ENCODE measurements at regions not wholly inside any gene's neighbourhood (a gene's known extent, or its start where the extent isn't known, plus 50 kb on each side); places are given as distances from the start of the nearest gene placed in this dataset.
A peak's percentile ranks its signal among the peaks of the same experiment; 100 is the strongest.
"Not testable (repeated sequence)": the region's sequence is repeated elsewhere in the genome, so short reads cannot be mapped to it uniquely, and the experiment has no call there.

DNA sequence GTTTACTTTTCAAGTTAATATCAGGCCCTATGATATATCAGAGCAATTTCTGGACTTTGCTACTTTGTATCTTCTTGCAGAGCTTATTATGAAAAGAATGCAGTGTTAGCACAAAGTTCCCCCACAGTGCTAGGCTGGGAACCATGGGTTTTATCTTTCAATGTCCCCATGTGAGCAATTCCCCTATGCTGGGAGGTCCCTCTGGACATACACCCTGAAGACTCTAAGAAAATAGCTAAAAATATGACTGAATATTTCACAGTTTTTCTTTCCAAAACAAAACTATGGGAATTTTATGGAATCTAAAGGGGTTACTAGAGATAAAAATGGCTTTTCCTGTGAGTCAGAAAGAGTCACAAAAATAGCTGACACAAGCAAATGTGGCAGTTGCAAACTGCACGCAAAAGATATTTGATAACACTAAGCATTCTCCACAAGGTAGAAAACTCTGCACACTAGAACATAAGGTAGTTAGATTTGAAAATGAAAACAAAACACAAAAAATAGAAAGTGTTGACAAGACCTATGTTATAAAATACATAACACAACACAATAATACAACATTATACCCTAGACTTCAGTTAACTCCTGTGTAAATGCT, 487.5 kb upstream of the GRIN3A start:
- Mint-ChIP-seq H3K27ac (no peak overlapping the region), H3K36me3 (ENCODE audit: low read depth) (no peaks in the 10 kb centered on the region), H3K27me3 (ENCODE audit: insufficient read depth) (no peaks in the 10 kb centered on the region), H3K9me3 (peaks cover 3% of the 10 kb centered on the region), H3K4me3 (no peak overlapping the region), H3K4me1 (peaks cover 9% of the 10 kb centered on the region)
- no peaks in the 10 kb centered on the region for H3K27me3 ChIP-seq (ENCODE audit: control insufficient read depth, insufficient read depth, low read length, poor library complexity, severe bottlenecking)
- H3K9ac ChIP-seq (ENCODE audit: extremely low read depth, low read length, poor library complexity, severe bottlenecking): no peak overlapping the region
- H3K27ac ChIP-seq (ENCODE audit: low read depth, low read length): no peak overlapping the region
- no peak for DNase-seq
- WGBS, 2 experiments (ENCODE audit: insufficient coverage in 1 of 2, insufficient read length in 1 of 2): 88% methylated on average over 1 of the region's 1 CpG; no CpG with 5 or more reads in 1 of the 2 experiments
- H3K4me3 ChIP-seq (ENCODE audit: low read length): no peak overlapping the region
- TF ChIP-seq, protein P1, sequence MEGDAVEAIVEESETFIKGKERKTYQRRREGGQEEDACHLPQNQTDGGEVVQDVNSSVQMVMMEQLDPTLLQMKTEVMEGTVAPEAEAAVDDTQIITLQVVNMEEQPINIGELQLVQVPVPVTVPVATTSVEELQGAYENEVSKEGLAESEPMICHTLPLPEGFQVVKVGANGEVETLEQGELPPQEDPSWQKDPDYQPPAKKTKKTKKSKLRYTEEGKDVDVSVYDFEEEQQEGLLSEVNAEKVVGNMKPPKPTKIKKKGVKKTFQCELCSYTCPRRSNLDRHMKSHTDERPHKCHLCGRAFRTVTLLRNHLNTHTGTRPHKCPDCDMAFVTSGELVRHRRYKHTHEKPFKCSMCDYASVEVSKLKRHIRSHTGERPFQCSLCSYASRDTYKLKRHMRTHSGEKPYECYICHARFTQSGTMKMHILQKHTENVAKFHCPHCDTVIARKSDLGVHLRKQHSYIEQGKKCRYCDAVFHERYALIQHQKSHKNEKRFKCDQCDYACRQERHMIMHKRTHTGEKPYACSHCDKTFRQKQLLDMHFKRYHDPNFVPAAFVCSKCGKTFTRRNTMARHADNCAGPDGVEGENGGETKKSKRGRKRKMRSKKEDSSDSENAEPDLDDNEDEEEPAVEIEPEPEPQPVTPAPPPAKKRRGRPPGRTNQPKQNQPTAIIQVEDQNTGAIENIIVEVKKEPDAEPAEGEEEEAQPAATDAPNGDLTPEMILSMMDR (conservative IDR thresholded peaks at IDR 0.05): no peak
- no peaks in the 10 kb centered on the region for H3K36me3 ChIP-seq (ENCODE audit: control insufficient read depth, insufficient read depth, low read length)
- peaks cover 11% of the 10 kb centered on the region for H3K9me3 ChIP-seq (ENCODE audit: control insufficient read depth, low read length)
- no peaks in the 10 kb centered on the region for H3K4me1 ChIP-seq (ENCODE audit: control insufficient read depth, insufficient read depth, low read length)

DNA sequence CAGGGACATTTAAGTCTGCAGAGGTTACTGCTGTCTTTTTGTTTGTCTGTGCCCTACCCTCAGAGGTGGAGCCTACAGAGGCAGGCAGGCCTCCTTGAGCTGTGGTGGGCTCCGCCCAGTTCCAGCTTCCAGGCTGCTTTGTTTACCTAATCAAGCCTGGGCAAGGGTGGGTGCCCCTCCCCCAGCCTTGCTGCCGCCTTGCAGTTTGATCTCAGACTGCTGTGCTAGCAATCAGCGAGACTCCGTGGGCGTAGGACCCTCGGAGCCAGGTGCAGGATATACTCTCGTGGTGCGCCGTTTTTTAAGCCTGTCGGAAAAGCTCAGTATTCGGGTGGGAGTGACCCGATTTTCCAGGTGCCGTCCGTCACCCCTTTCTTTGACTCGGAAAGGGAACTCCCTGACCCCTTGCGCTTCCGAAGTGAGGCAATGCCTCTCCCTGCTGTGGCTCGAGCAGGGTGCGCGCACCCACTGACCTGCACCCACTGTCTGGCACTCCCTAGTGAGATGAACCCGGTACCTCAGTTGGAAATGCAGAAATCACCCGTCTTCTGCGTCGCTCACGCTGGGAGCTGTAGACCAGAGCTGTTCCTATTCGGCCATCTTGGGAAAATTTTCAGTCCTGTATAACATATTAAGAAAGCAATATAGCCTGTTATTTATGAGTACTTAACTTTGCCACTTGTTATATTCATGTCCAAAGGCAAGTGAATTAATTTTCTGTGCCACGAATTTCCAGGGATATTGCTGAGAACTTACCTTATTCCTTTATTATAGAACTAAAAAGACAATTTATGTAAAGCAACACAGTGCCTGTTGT, 485.1 kb upstream of the GRIN3A start:
- peak overlapping the region; percentile 53 for H3K4me3 ChIP-seq (ENCODE audit: low read length)
- H3K27ac ChIP-seq (ENCODE audit: low read depth, low read length); H3K36me3 Mint-ChIP-seq (ENCODE audit: low read depth); H3K27me3 Mint-ChIP-seq (ENCODE audit: insufficient read depth); H3K4me1 ChIP-seq (ENCODE audit: control insufficient read depth, insufficient read depth, low read length); H3K9me3 Mint-ChIP-seq; H3K4me1 Mint-ChIP-seq; H3K36me3 ChIP-seq (ENCODE audit: control insufficient read depth, insufficient read depth, low read length); H3K27me3 ChIP-seq (ENCODE audit: control insufficient read depth, insufficient read depth, low read length, poor library complexity, severe bottlenecking): not testable (repeated sequence)
- Mint-ChIP-seq H3K4me3 (peak overlapping the region; percentile 84), H3K27ac (peak overlapping the region; percentile 99)
- peak overlapping the region; percentile 49 for H3K9ac ChIP-seq (ENCODE audit: extremely low read depth, low read length, poor library complexity, severe bottlenecking)
- peaks cover 11% of the 10 kb centered on the region for H3K9me3 ChIP-seq (ENCODE audit: control insufficient read depth, low read length)
- DNase-seq: peak; percentile 71
- WGBS, 2 experiments (ENCODE audit: insufficient coverage in 1 of 2, insufficient read length in 1 of 2): 55 to 63% methylated on average over 11 to 26 of the region's 27 CpGs

- no peaks in the 10 kb centered on the region for H3K27me3 ChIP-seq (ENCODE audit: control insufficient read depth, insufficient read depth, low read length, poor library complexity, severe bottlenecking)
- Mint-ChIP-seq H3K9me3 (no peaks in the 10 kb centered on the region), H3K4me3 (no peak overlapping the region), H3K27ac (no peak overlapping the region), H3K4me1 (peaks cover 3% of the 10 kb centered on the region), H3K36me3 (ENCODE audit: low read depth) (no peaks in the 10 kb centered on the region), H3K27me3 (ENCODE audit: insufficient read depth) (no peaks in the 10 kb centered on the region)
- DNase-seq: no peak
- no peaks in the 10 kb centered on the region for H3K4me1 ChIP-seq (ENCODE audit: control insufficient read depth, insufficient read depth, low read length)
- no peak overlapping the region for H3K9ac ChIP-seq (ENCODE audit: extremely low read depth, low read length, poor library complexity, severe bottlenecking)
- 69% methylated on average over 2 of the region's 3 CpGs; no CpG with 5 or more reads in 1 of the 2 experiments for WGBS, 2 experiments (ENCODE audit: insufficient coverage in 1 of 2, insufficient read length in 1 of 2)
- no peak overlapping the region for H3K27ac ChIP-seq (ENCODE audit: low read depth, low read length)
- no peaks in the 10 kb centered on the region for H3K36me3 ChIP-seq (ENCODE audit: control insufficient read depth, insufficient read depth, low read length)
- no peak overlapping the region for H3K4me3 ChIP-seq (ENCODE audit: low read length)
- TF ChIP-seq, protein P1 (conservative IDR thresholded peaks at IDR 0.05): no peak
- H3K9me3 ChIP-seq (ENCODE audit: control insufficient read depth, low read length): peaks cover 19% of the 10 kb centered on the region
Observed at GRCh38 chr9:102209176-102209575, 470.7 kb upstream of the GRIN3A start.
